HG03039 (cell line): ENCODE measurements at regions not wholly inside any gene's neighbourhood (a gene's known extent, or its start where the extent isn't known, plus 50 kb on each side); places are given as distances from the start of the nearest gene placed in this dataset.

Source experiments
- ATAC-seq: cut with Tn5 transposase; IDR thresholded peaks from one replicate; pipeline ENCODE4 v1.9.1; 2021; ENCODE audit warnings: mild to moderate bottlenecking, moderate library complexity; ENCODE audit not compliant: unreplicated experiment

GRCh38 chr4:133493776-133494175 is 344.7 kb downstream of the PCDH10 start:
- ATAC-seq, result no peak

GRCh38 chr4:133493241-133493640 is 344.1 kb downstream of the PCDH10 start:
- ATAC-seq, result no peak

GRCh38 chr4:133484287-133484686 is 335.2 kb downstream of the PCDH10 start:
- ATAC-seq, result no peak

GRCh38 chr4:133483600-133484246 is 334.6 kb downstream of the PCDH10 start:
- ATAC-seq, result no peak

- ATAC-seq, result no peak
Measured at GRCh38 chr4:133476063-133476462, 327.0 kb downstream of the PCDH10 start.

GRCh38 chr4:133474501-133474900 is 325.4 kb downstream of the PCDH10 start:
- ATAC-seq, result no peak

- ATAC-seq, result no peak
Measured at GRCh38 chr4:133472244-133472643, 323.1 kb downstream of the PCDH10 start.

GRCh38 chr4:133467290-133467947 is 318.3 kb downstream of the PCDH10 start:
- ATAC-seq, result no peak

- ATAC-seq, result no peak
Measured at GRCh38 chr4:133465022-133465421, 315.9 kb downstream of the PCDH10 start.

- no peak for ATAC-seq
Measured at GRCh38 chr4:133464311-133464710, 315.2 kb downstream of the PCDH10 start.

GRCh38 chr4:133452678-133453077 is 303.6 kb downstream of the PCDH10 start:
- no peak for ATAC-seq

GRCh38 chr4:133450813-133451212 is 301.7 kb downstream of the PCDH10 start:
- no peak for ATAC-seq

GRCh38 chr4:133440404-133440803 is 291.3 kb downstream of the PCDH10 start:
- ATAC-seq, result no peak

GRCh38 chr4:133439830-133440229 is 290.7 kb downstream of the PCDH10 start:
- ATAC-seq, result no peak

- ATAC-seq, result no peak
Measured at GRCh38 chr4:133424605-133425004, 275.5 kb downstream of the PCDH10 start.

- ATAC-seq, result no peak
Measured at GRCh38 chr4:133403913-133404312, 254.8 kb downstream of the PCDH10 start.

- no peak for ATAC-seq
Measured at GRCh38 chr4:133402616-133403015, 253.5 kb downstream of the PCDH10 start.

GRCh38 chr4:133394971-133395627 is 246.0 kb downstream of the PCDH10 start:
- ATAC-seq, result no peak

- no peak for ATAC-seq
Measured at GRCh38 chr4:133390198-133390855, 241.2 kb downstream of the PCDH10 start.

- no peak for ATAC-seq
Measured at GRCh38 chr4:133389029-133389428, 239.9 kb downstream of the PCDH10 start.

GRCh38 chr4:133385161-133385954 is 236.3 kb downstream of the PCDH10 start:
- no peak for ATAC-seq
